ENCODE measurements at regions not wholly inside any gene's neighbourhood (a gene's known extent, or its start where the extent isn't known, plus 50 kb on each side); places are given as distances from the start of the nearest gene placed in this dataset.

- H3K4me1 Mint-ChIP-seq (ENCODE audit: low read depth), result no peaks in the 10 kb centered on the region
Measured at GRCh38 chr4:89556601-89557305, 249.2 kb upstream of the GPRIN3 start.

GRCh38 chr4:89551191-89551590 lies 243.6 kb upstream of the GPRIN3 start:
- intact Hi-C loops (cut with micrococcal nuclease), result no loop called here
- Mint-ChIP-seq H3K4me3 (no peak overlapping the region), H3K4me1 (ENCODE audit: low read depth) (no peaks in the 10 kb centered on the region), H3K27me3 (no peaks in the 10 kb centered on the region), H3K36me3 (ENCODE audit: low read depth) (no peaks in the 10 kb centered on the region), H3K27ac (no peak overlapping the region), H3K9me3 (no peaks in the 10 kb centered on the region)

More at GRCh38 chr4:89556601-89557305, 249.2 kb upstream of the GPRIN3 start:
- Mint-ChIP-seq H3K27me3 (no peaks in the 10 kb centered on the region), H3K9me3 (no peaks in the 10 kb centered on the region), H3K36me3 (ENCODE audit: low read depth) (no peaks in the 10 kb centered on the region), H3K4me3 (no peak overlapping the region), H3K27ac (no peak overlapping the region)
- intact Hi-C loops (cut with micrococcal nuclease), result no loop called here

- H3K4me3 Mint-ChIP-seq, result no peak overlapping the region
- no peaks in the 10 kb centered on the region for H3K4me1 Mint-ChIP-seq (ENCODE audit: low read depth)
- peaks cover 8% of the 10 kb centered on the region for H3K9me3 Mint-ChIP-seq
- no peaks in the 10 kb centered on the region for H3K27me3 Mint-ChIP-seq
- no peak overlapping the region for H3K27ac Mint-ChIP-seq
- intact Hi-C loops (cut with micrococcal nuclease), result no loop called here
- no peaks in the 10 kb centered on the region for H3K36me3 Mint-ChIP-seq (ENCODE audit: low read depth)
Measured at GRCh38 chr4:89549907-89550306, 242.3 kb upstream of the GPRIN3 start.

DNA sequence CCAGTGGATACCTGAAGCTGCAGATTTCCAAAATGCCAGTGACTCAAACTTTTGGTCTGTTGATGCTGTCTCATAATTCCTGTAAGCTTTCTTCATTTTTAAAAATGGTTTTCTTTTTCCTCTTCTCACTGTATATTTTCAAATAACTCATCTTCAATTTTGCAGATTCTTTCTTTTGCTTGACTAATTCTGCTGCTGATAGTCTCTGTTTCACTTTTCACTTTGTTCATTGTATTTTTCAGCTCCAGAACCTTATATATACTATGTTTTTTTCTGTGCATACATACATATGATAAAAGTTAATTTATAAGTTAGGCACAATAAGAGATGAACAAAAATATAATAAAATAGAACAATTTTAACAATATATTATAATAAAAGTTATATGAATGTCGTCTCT lies 237.7 kb upstream of the GPRIN3 start:
- H3K27me3 Mint-ChIP-seq, result no peaks in the 10 kb centered on the region
- no peaks in the 10 kb centered on the region for H3K36me3 Mint-ChIP-seq (ENCODE audit: low read depth)
- intact Hi-C loops (cut with micrococcal nuclease), result no loop called here
- H3K4me1 Mint-ChIP-seq (ENCODE audit: low read depth), result peaks cover 1% of the 10 kb centered on the region
- peaks cover 29% of the 10 kb centered on the region for H3K9me3 Mint-ChIP-seq
- H3K27ac Mint-ChIP-seq, result no peak overlapping the region
- no peak overlapping the region for H3K4me3 Mint-ChIP-seq

GRCh38 chr4:89541998-89542397 lies 234.4 kb upstream of the GPRIN3 start:
- Mint-ChIP-seq H3K4me1 (ENCODE audit: low read depth) (peaks cover 13% of the 10 kb centered on the region), H3K27ac (no peak overlapping the region), H3K27me3 (no peaks in the 10 kb centered on the region), H3K9me3 (peaks cover 29% of the 10 kb centered on the region), H3K4me3 (no peak overlapping the region), H3K36me3 (ENCODE audit: low read depth) (no peaks in the 10 kb centered on the region)
- intact Hi-C loops (cut with micrococcal nuclease), result no loop called here

GRCh38 chr4:89539797-89540711 lies 232.5 kb upstream of the GPRIN3 start:
- Mint-ChIP-seq H3K27me3 (no peaks in the 10 kb centered on the region), H3K9me3 (peaks cover 29% of the 10 kb centered on the region), H3K27ac (no peak overlapping the region), H3K4me1 (ENCODE audit: low read depth) (peaks cover 13% of the 10 kb centered on the region), H3K4me3 (no peak overlapping the region), H3K36me3 (ENCODE audit: low read depth) (no peaks in the 10 kb centered on the region)
- intact Hi-C loops (cut with micrococcal nuclease), result no loop called here

DNA sequence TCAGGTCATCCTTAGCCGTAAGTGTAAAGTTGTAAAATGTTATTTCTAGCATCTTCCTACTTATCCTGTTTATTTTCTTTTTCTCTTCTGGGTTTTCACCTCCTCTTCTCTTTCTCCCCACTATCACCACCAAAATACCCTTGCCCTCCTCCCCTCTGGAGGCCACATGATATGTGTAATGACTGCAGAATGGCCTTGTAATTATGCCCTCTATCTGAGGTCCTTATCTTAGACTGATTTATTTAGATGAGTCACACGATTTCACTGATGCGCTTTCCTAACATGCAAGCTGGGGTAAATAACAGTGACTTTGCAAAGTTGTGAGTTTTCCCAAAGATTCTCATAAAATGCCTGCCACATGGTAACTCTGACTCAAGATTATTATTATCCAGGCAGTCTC lies 231.8 kb upstream of the GPRIN3 start:
- H3K27ac Mint-ChIP-seq, result no peak overlapping the region
- H3K4me1 Mint-ChIP-seq (ENCODE audit: low read depth), result peaks cover 13% of the 10 kb centered on the region
- intact Hi-C loops (cut with micrococcal nuclease), result no loop called here
- no peaks in the 10 kb centered on the region for H3K36me3 Mint-ChIP-seq (ENCODE audit: low read depth)
- no peaks in the 10 kb centered on the region for H3K27me3 Mint-ChIP-seq
- H3K9me3 Mint-ChIP-seq, result peaks cover 23% of the 10 kb centered on the region
- H3K4me3 Mint-ChIP-seq, result no peak overlapping the region

GRCh38 chr4:89538886-89539285 lies 231.3 kb upstream of the GPRIN3 start:
- H3K27ac Mint-ChIP-seq, result no peak overlapping the region

DNA sequence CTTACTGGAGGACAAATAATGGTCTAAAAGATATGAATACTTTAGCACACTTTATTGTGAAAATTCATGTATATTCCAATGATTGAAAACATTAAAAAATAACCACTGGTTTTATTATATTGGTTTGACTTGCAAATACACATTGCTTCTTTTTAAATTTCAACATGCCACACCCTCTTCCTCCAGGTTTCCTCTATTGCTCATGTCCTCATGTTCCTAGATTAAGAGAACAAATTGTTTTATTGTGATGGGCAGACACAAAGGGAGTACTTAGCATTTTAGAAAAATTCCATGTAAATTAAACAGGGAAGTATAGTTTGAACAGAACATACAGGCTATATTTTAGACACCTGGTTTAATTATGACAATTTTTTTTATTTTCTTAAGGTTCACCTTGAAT lies 230.6 kb upstream of the GPRIN3 start:
- H3K4me3 Mint-ChIP-seq, result no peak overlapping the region
- H3K4me1 Mint-ChIP-seq (ENCODE audit: low read depth), result peaks cover 13% of the 10 kb centered on the region
- peaks cover 12% of the 10 kb centered on the region for H3K9me3 Mint-ChIP-seq
- intact Hi-C loops (cut with micrococcal nuclease), result no loop called here
- no peak overlapping the region for H3K27ac Mint-ChIP-seq
- no peaks in the 10 kb centered on the region for H3K36me3 Mint-ChIP-seq (ENCODE audit: low read depth)
- no peaks in the 10 kb centered on the region for H3K27me3 Mint-ChIP-seq

More at GRCh38 chr4:89538886-89539285, 231.3 kb upstream of the GPRIN3 start:
- Mint-ChIP-seq H3K27me3 (no peaks in the 10 kb centered on the region), H3K9me3 (peaks cover 19% of the 10 kb centered on the region), H3K4me3 (no peak overlapping the region), H3K36me3 (ENCODE audit: low read depth) (no peaks in the 10 kb centered on the region), H3K4me1 (ENCODE audit: low read depth) (peaks cover 13% of the 10 kb centered on the region)
- intact Hi-C loops (cut with micrococcal nuclease), result no loop called here

DNA sequence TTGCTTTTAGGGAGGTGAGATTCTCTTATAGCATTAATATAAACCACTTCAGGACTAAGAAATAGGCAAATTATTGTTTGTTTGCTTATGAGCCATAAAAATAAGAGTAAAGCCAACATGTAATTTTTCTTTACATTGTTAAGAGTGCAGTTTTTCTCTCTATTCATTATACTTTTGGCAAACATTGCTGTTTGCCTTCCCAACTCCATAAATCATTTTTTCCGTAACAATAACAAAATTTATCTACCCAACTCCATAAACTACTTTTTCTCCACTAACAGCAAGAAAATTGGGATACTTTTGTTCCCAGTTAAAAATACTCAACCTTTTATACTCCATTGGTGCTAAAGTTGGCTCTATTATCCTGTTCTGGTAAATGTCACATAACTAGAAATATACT lies 229.7 kb upstream of the GPRIN3 start:
- H3K4me1 Mint-ChIP-seq (ENCODE audit: low read depth), result peaks cover 13% of the 10 kb centered on the region
- no peaks in the 10 kb centered on the region for H3K36me3 Mint-ChIP-seq (ENCODE audit: low read depth)
- H3K27ac Mint-ChIP-seq, result no peak overlapping the region
- peaks cover 7% of the 10 kb centered on the region for H3K9me3 Mint-ChIP-seq
- H3K4me3 Mint-ChIP-seq, result no peak overlapping the region
- no peaks in the 10 kb centered on the region for H3K27me3 Mint-ChIP-seq
- intact Hi-C loops (cut with micrococcal nuclease), result no loop called here

- H3K27ac Mint-ChIP-seq, result no peak overlapping the region
- no peak overlapping the region for H3K4me3 Mint-ChIP-seq
- peaks cover 7% of the 10 kb centered on the region for H3K9me3 Mint-ChIP-seq
- H3K36me3 Mint-ChIP-seq (ENCODE audit: low read depth), result no peaks in the 10 kb centered on the region
- peaks cover 11% of the 10 kb centered on the region for H3K4me1 Mint-ChIP-seq (ENCODE audit: low read depth)
- intact Hi-C loops (cut with micrococcal nuclease), result no loop called here
- H3K27me3 Mint-ChIP-seq, result no peaks in the 10 kb centered on the region
Measured at GRCh38 chr4:89535251-89535650, 227.7 kb upstream of the GPRIN3 start.

GRCh38 chr4:89534356-89534755 lies 226.8 kb upstream of the GPRIN3 start:
- Mint-ChIP-seq H3K4me1 (ENCODE audit: low read depth) (peaks cover 3% of the 10 kb centered on the region), H3K27ac (no peak overlapping the region), H3K9me3 (peaks cover 7% of the 10 kb centered on the region), H3K27me3 (no peaks in the 10 kb centered on the region), H3K36me3 (ENCODE audit: low read depth) (no peaks in the 10 kb centered on the region), H3K4me3 (no peak overlapping the region)
- intact Hi-C loops (cut with micrococcal nuclease), result no loop called here

GRCh38 chr4:89531932-89532640 lies 224.5 kb upstream of the GPRIN3 start:
- Mint-ChIP-seq H3K4me3 (no peak overlapping the region), H3K9me3 (peaks cover 7% of the 10 kb centered on the region), H3K27ac (no peak overlapping the region), H3K36me3 (ENCODE audit: low read depth) (no peaks in the 10 kb centered on the region), H3K4me1 (ENCODE audit: low read depth) (no peaks in the 10 kb centered on the region), H3K27me3 (no peaks in the 10 kb centered on the region)
- intact Hi-C loops (cut with micrococcal nuclease), result no loop called here

Data from dendritic cell treated with granulocyte-macrophage colony-stimulating factor and Interleukin-4, amounts not matched to agents 40 ng/mL and 50 ng/mL, for 4 days (primary cell).